Neuronal stem cell (in vitro differentiated cells): ENCODE measurements at regions not wholly inside any gene's neighbourhood (a gene's known extent, or its start where the extent isn't known, plus 50 kb on each side); places are given as distances from the start of the nearest gene placed in this dataset.
"Not testable (repeated sequence)": the region's sequence is repeated elsewhere in the genome, so short reads cannot be mapped to it uniquely, and the experiment has no call there.

Experiments
- DNase-seq: peaks from one replicate; pipeline ENCODE4 v3.0.0-alpha.2; 2013; ENCODE audit warnings: low spot score
- H2AFZ ChIP-seq: one replicate; pipeline ENCODE4 v1.6.1; 2013; ENCODE audit warnings: mild to moderate bottlenecking, low read length, inconsistent platforms
- H2AK5ac ChIP-seq: 2 replicates; pipeline ENCODE4 v1.6.1; 2013; ENCODE audit warnings: low read depth, mild to moderate bottlenecking, inconsistent platforms, low read length, moderate library complexity, mixed read lengths
- H2BK120ac ChIP-seq: 2 replicates; pipeline ENCODE4 v1.6.1; 2013; ENCODE audit warnings: low read depth, mild to moderate bottlenecking, inconsistent platforms, low read length, moderate library complexity, mixed read lengths
- H2BK12ac ChIP-seq: one replicate; pipeline ENCODE4 v1.6.1; 2013; ENCODE audit warnings: low read length, inconsistent platforms
- H2BK15ac ChIP-seq: 2 replicates; pipeline ENCODE4 v1.6.1; 2013; ENCODE audit warnings: mild to moderate bottlenecking, low read length, inconsistent platforms, mixed read lengths
- H2BK5ac ChIP-seq: one replicate; pipeline ENCODE4 v1.6.1; 2013; ENCODE audit warnings: inconsistent platforms, mild to moderate bottlenecking, low read length, moderate library complexity
- H3K14ac ChIP-seq: one replicate; pipeline ENCODE4 v1.6.1; 2013; ENCODE audit warnings: low read length, inconsistent platforms
- H3K18ac ChIP-seq: 2 replicates; pipeline ENCODE4 v1.6.1; 2013; ENCODE audit warnings: low read length, inconsistent platforms
- H3K23ac ChIP-seq: 2 replicates; pipeline ENCODE4 v1.6.1; 2013; ENCODE audit warnings: low read depth, mild to moderate bottlenecking, mixed read lengths, low read length, inconsistent platforms; ENCODE audit not compliant: poor library complexity
- H3K27ac ChIP-seq: replicated peaks from 3 replicates; pipeline ENCODE4 v1.5.1; 2013; ENCODE audit warnings: low read length, inconsistent platforms
- H3K27me3 ChIP-seq, 3 experiments: 2 replicates each; pipeline ENCODE4 v1.6.1; 2013; ENCODE audit warnings: low read length in 3 of 3, mild to moderate bottlenecking in 2 of 3, inconsistent platforms in 1 of 3, low read depth in 1 of 3, mixed read lengths in 1 of 3, moderate library complexity in 1 of 3; ENCODE audit not compliant: control insufficient read depth in 3 of 3, insufficient read depth in 3 of 3
- H3K36me3 ChIP-seq, 2 donors: replicated peaks in 1 of 2; 2 replicates each; pipeline ENCODE4 v1.6.1; 2013; ENCODE audit warnings: low read length in 2 of 2; ENCODE audit not compliant: control insufficient read depth in 2 of 2, insufficient read depth in 2 of 2
- H3K4ac ChIP-seq: 2 replicates; pipeline ENCODE4 v1.6.1; 2013; ENCODE audit warnings: inconsistent platforms, mild to moderate bottlenecking, low read length, moderate library complexity
- H3K4me1 ChIP-seq, 2 donors: 1 replicate in 1 of 2; 2 replicates in 1 of 2; pipeline ENCODE4 v1.6.1; 2013; ENCODE audit warnings: low read length in 2 of 2, low read depth in 1 of 2; ENCODE audit not compliant: control insufficient read depth in 2 of 2, insufficient read depth in 1 of 2
- H3K4me2 ChIP-seq: one replicate; pipeline ENCODE4 v1.6.1; 2013; ENCODE audit warnings: mild to moderate bottlenecking, low read length, inconsistent platforms; ENCODE audit not compliant: insufficient read depth, poor library complexity, severe bottlenecking
- H3K4me3 ChIP-seq, 2 donors: 2 replicates each; pipeline ENCODE4 v1.5.1; 2013; ENCODE audit warnings: low read length in 2 of 2, mild to moderate bottlenecking in 2 of 2, inconsistent platforms in 1 of 2, moderate library complexity in 1 of 2
- H3K79me1 ChIP-seq: one replicate; pipeline ENCODE4 v1.6.1; 2013; ENCODE audit warnings: low read depth, mild to moderate bottlenecking, inconsistent platforms, low read length, moderate library complexity
- H3K9ac ChIP-seq: one replicate; pipeline ENCODE4 v1.6.1; 2013; ENCODE audit warnings: mild to moderate bottlenecking, low read depth, low read length, inconsistent platforms; ENCODE audit not compliant: poor library complexity
- H3K9me3 ChIP-seq, 2 donors: replicated peaks in 1 of 2; 2 replicates each; pipeline versions ENCODE3 to v1.6.1; 2013; ENCODE audit warnings: low read length in 2 of 2, mild to moderate bottlenecking in 2 of 2, inconsistent platforms in 1 of 2, low read depth in 1 of 2, mixed read lengths in 1 of 2, moderate library complexity in 1 of 2; ENCODE audit not compliant: control insufficient read depth in 2 of 2, insufficient read depth in 1 of 2
- H4K8ac ChIP-seq: one replicate; pipeline ENCODE4 v1.6.1; 2013; ENCODE audit warnings: low read depth, mild to moderate bottlenecking, inconsistent platforms, low read length, moderate library complexity
- H4K91ac ChIP-seq: one replicate; pipeline ENCODE4 v1.6.1; 2013; ENCODE audit warnings: low read length, low read depth, mild to moderate bottlenecking, inconsistent platforms; ENCODE audit not compliant: poor library complexity
- WGBS, 2 donors: extraction: QIAGEN DNeasy Blood & Tissue Kit; methylation state at CpG; one replicate each; pipeline ENCODE4 v1.1.7; 2013; ENCODE audit warnings: missing lambda C conversion rate in 2 of 2, mixed read lengths in 1 of 2; ENCODE audit not compliant: insufficient read length in 2 of 2, insufficient replicate concordance in 1 of 2; ENCODE audit errors: extremely low coverage in 2 of 2; 5-methylcytosine and 5-hydroxymethylcytosine counted together

GRCh38 chr4:174183259-174183658 lies 100.2 kb downstream of the FBXO8 start:
- no peak overlapping the region for H4K91ac ChIP-seq
- no peak overlapping the region for H3K23ac ChIP-seq
- no peak overlapping the region for H2BK15ac ChIP-seq
- H2BK12ac ChIP-seq = no peak overlapping the region
- H3K27ac ChIP-seq = no peak overlapping the region
- no peak overlapping the region for H3K14ac ChIP-seq
- no peak for DNase-seq
- no peak overlapping the region for H2AFZ ChIP-seq
- no peak overlapping the region for H3K4me3 ChIP-seq
- no peak overlapping the region for H3K18ac ChIP-seq
- H3K9ac ChIP-seq = no peak overlapping the region
- H2BK120ac ChIP-seq = no peak overlapping the region
- H2AK5ac ChIP-seq = no peak overlapping the region
- H3K36me3 ChIP-seq = no peaks in the 10 kb centered on the region
- H4K8ac ChIP-seq = no peak overlapping the region
- no peaks in the 10 kb centered on the region for H3K4me1 ChIP-seq
- H3K27me3 ChIP-seq = peaks cover 0 to 3% (median 0%) of the 10 kb centered on the region in 3 experiments
- no peak overlapping the region for H3K4me2 ChIP-seq
- H3K9me3 ChIP-seq = no peaks in the 10 kb centered on the region
- no peak overlapping the region for H3K4ac ChIP-seq
- no peak overlapping the region for H2BK5ac ChIP-seq
- H3K79me1 ChIP-seq = no peaks in the 10 kb centered on the region

DNA sequence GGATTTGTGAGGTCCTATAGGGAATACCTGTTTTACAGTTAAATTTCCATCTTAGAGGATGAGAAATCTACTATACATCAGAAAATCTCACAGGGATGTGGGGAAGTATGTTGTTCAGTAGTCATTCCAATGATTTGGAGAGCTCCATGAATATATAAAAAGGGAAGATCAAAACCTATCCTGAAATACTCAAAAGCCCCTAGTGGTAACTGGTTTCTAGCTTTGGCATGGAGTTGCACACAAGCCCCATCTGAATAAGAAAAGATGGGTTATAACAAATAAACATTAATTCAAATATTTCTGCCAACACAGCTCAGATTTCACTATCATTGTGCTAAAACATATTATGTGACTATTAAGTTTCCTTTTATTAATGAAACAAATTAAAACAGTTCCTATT lies 101.6 kb downstream of the FBXO8 start:
- no peak overlapping the region for H2BK5ac ChIP-seq
- H2BK15ac ChIP-seq = no peak overlapping the region
- no peak overlapping the region for H2BK12ac ChIP-seq
- H3K27ac ChIP-seq = no peak overlapping the region
- no peaks in the 10 kb centered on the region for H3K36me3 ChIP-seq
- H3K27me3 ChIP-seq = peaks cover 0 to 3% (median 0%) of the 10 kb centered on the region in 3 experiments
- H3K14ac ChIP-seq = no peak overlapping the region
- no peak overlapping the region for H3K18ac ChIP-seq
- H3K79me1 ChIP-seq = no peaks in the 10 kb centered on the region
- H4K8ac ChIP-seq = no peak overlapping the region
- H3K4ac ChIP-seq = no peak overlapping the region
- no peaks in the 10 kb centered on the region for H3K9me3 ChIP-seq
- H2BK120ac ChIP-seq = no peak overlapping the region
- no peak overlapping the region for H2AK5ac ChIP-seq
- no peaks in the 10 kb centered on the region for H3K4me1 ChIP-seq
- no peak overlapping the region for H4K91ac ChIP-seq
- DNase-seq = no peak
- H3K4me3 ChIP-seq = no peak overlapping the region
- H3K9ac ChIP-seq = no peak overlapping the region
- H3K23ac ChIP-seq = no peak overlapping the region
- no peak overlapping the region for H2AFZ ChIP-seq
- no peak overlapping the region for H3K4me2 ChIP-seq

DNA sequence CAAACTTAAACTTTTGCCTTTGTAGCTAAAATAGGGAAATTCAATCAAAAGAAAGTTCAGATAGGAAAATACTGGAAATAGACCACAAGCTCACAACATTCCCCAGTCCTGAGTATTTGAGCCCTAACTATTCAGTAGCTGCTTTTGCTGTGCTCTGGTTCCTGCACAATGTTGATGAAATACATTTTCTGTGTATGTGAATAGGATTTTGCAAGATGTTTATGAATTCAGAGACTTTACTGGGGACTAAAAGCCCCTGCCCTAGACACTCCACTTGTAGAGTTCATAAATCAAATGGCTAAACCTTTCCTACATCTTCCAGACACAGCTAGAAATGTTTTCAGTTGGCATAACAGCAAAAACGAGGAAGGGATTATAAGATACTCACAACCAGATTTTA lies 105.9 kb downstream of the FBXO8 start:
- Histone ChIP-seq H3K4ac (no peak overlapping the region), H2AFZ (no peak overlapping the region), H3K27me3 (no peaks in the 10 kb centered on the region), H3K9ac (no peak overlapping the region), H2BK5ac (no peak overlapping the region), H4K91ac (no peak overlapping the region), H3K23ac (no peak overlapping the region), H4K8ac (no peak overlapping the region), H2BK120ac (no peak overlapping the region), H2BK12ac (no peak overlapping the region), H3K4me2 (no peak overlapping the region), H3K9me3 (no peaks in the 10 kb centered on the region), H3K36me3 (no peaks in the 10 kb centered on the region), H2BK15ac (no peak overlapping the region), H2AK5ac (no peak overlapping the region), H3K4me1 (no peaks in the 10 kb centered on the region), H3K4me3 (no peak overlapping the region), H3K14ac (no peak overlapping the region), H3K27ac (no peak overlapping the region), H3K18ac (no peak overlapping the region), H3K79me1 (no peaks in the 10 kb centered on the region)
- WGBS, 2 donors = no CpG with 5 or more reads among the region's 1 CpG
- no peak for DNase-seq

DNA sequence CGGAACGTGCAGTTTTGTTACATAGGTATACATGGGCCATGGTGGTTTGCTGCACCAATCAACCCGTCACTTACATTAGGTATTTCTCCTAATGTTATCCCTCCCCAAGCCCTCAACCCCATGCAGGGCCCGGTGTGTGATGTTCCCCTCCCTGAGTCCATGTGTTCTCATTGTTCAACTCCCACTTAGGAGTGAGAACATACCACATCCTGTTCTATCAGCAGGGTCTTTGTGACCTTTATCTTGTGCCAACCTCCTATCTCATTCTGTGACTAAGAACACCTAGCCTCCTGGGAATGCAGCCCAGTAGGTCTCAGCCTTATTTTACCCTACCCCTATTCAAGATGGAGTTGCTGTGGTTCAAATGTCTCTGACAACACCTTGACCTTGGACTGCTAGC lies 107.6 kb downstream of the FBXO8 start:
- H2BK12ac ChIP-seq, H3K4me3 ChIP-seq, H3K27ac ChIP-seq, H3K14ac ChIP-seq, H2AK5ac ChIP-seq, H3K9ac ChIP-seq, H3K27me3 ChIP-seq, DNase-seq, H3K4ac ChIP-seq, H4K91ac ChIP-seq, H2BK120ac ChIP-seq, H3K4me2 ChIP-seq, H2BK5ac ChIP-seq, H2AFZ ChIP-seq, H3K79me1 ChIP-seq, H3K18ac ChIP-seq, H3K36me3 ChIP-seq, H4K8ac ChIP-seq, H3K9me3 ChIP-seq, H2BK15ac ChIP-seq, H3K4me1 ChIP-seq, H3K23ac ChIP-seq: not testable (repeated sequence)
- WGBS, 2 donors = no CpG with 5 or more reads among the region's 4 CpGs
